K562 (cell line): ENCODE measurements at regions not wholly inside any gene's neighbourhood (a gene's known extent, or its start where the extent isn't known, plus 50 kb on each side); places are given as distances from the start of the nearest gene placed in this dataset.

Source experiments
- ATAC-seq: fragments of 200-7000 bp; cut with Tn5 transposase; 3 replicates; pipeline ENCODE4 v1.9.1; 2020; ENCODE audit warnings: moderate library complexity
- BruUV-seq: library from RNA; stranded (reverse); fragments of 400-500 nt; replicated peaks from 2 replicates; lab custom pipeline; 2021; lab: Mats Ljungman, UMichigan
- CTCF ChIA-PET: fragments of 300-600 bp; formaldehyde crosslinking; extraction: SDS; loops from one replicate; lab custom pipeline; 2021; ENCODE audit warnings: low intra/inter-chr PET ratio; lab: Yijun Ruan, JAX
- POLR2A ChIA-PET: fragments of 300-600, 350-650 bp; sonication (Branson Sonifier 250); formaldehyde crosslinking; extraction: SDS; loops from one replicate; lab custom pipeline; 2021; ENCODE audit warnings: antibody characterized with exemption, inconsistent platforms; lab: Yijun Ruan, JAX
- DNase-seq, 4 experiments: peaks; one replicate each; pipeline versions ENCODE4 v3.0.0 to v3.0.0-alpha.2; 2011 to 2018; ENCODE audit warnings: low spot score in 3 of 4, mixed read lengths in 3 of 4; ENCODE audit errors: extremely low read depth in 1 of 4
- FAIRE-seq: peaks from 2 replicates; lab custom pipeline; 2011; peaks lifted over from hg19 to GRCh38; lab: Jason Lieb, UNC
- H2AFZ ChIP-seq: 2 replicates; pipeline ENCODE4 v1.6.0; 2011; ENCODE audit warnings: low read depth, low read length, control low read depth, inconsistent platforms
- H3K27ac ChIP-seq: fragments of 200-600 bp; 3 replicates; pipeline ENCODE4 v1.8.0; 2011; ENCODE audit warnings: low read depth, mild to moderate bottlenecking, control low read depth, inconsistent platforms, low read length, moderate library complexity, mixed read lengths; ENCODE audit errors: extremely low read depth
- H3K27me3 ChIP-seq, 2 experiments: fragments of 300-600 bp in 1 of 2; 2 replicates in 1 of 2; 3 replicates in 1 of 2; pipeline versions ENCODE4 v1.6.0 to v1.8.0; 2011; ENCODE audit warnings: inconsistent platforms in 2 of 2, low read length in 2 of 2, mild to moderate bottlenecking in 1 of 2, mixed read lengths in 1 of 2, moderate library complexity in 1 of 2; ENCODE audit not compliant: control insufficient read depth in 2 of 2, insufficient read depth in 2 of 2
- H3K36me3 ChIP-seq: fragments of 300-600 bp; 3 replicates; pipeline ENCODE4 v1.8.0; 2011; ENCODE audit warnings: mild to moderate bottlenecking, low read length, inconsistent platforms; ENCODE audit not compliant: control insufficient read depth, insufficient read depth
- H3K4me1 ChIP-seq, 2 experiments: fragments of 200-600 bp in 1 of 2; replicated peaks in 1 of 2; 2 replicates in 1 of 2; 3 replicates in 1 of 2; pipeline versions ENCODE4 v1.5.1 to v1.8.0; 2011; ENCODE audit warnings: inconsistent platforms in 2 of 2, low read length in 2 of 2, mild to moderate bottlenecking in 1 of 2, mixed read lengths in 1 of 2, moderate library complexity in 1 of 2; ENCODE audit not compliant: control insufficient read depth in 2 of 2, insufficient read depth in 2 of 2
- H3K4me2 ChIP-seq: 2 replicates; pipeline ENCODE4 v1.6.1; 2011; ENCODE audit warnings: low read length, control low read depth, inconsistent platforms, mixed read lengths; ENCODE audit not compliant: insufficient read depth
- H3K4me3 ChIP-seq: fragments of 200-600 bp; sonication (generic), shearing (Covaris generic); 2 replicates; pipeline ENCODE4 v1.5.1; 2016; ENCODE audit warnings: control low read depth, inconsistent platforms
- H3K79me2 ChIP-seq: fragments of 200-600 bp; 3 replicates; pipeline ENCODE4 v1.8.0; 2011; ENCODE audit warnings: low read length, inconsistent platforms; ENCODE audit not compliant: control insufficient read depth, insufficient read depth
- H3K9ac ChIP-seq, 2 experiments: 2 replicates each; pipeline versions ENCODE4 v1.6.0 to v1.6.1; 2011; ENCODE audit warnings: low read depth in 2 of 2, low read length in 2 of 2, control low read depth in 1 of 2, inconsistent platforms in 1 of 2, mild to moderate bottlenecking in 1 of 2, mixed read lengths in 1 of 2; ENCODE audit not compliant: insufficient read depth in 1 of 2
- H3K9me1 ChIP-seq: one replicate; pipeline ENCODE4 v1.6.0; 2011; ENCODE audit warnings: inconsistent platforms, mild to moderate bottlenecking, low read length, moderate library complexity; ENCODE audit not compliant: control insufficient read depth, insufficient read depth
- H3K9me3 ChIP-seq: replicated peaks from 2 replicates; pipeline ENCODE4 v1.5.1; 2011; ENCODE audit warnings: low read depth, low read length, inconsistent platforms; ENCODE audit not compliant: control insufficient read depth, insufficient read depth
- H4K20me1 ChIP-seq: replicated peaks from 2 replicates; pipeline ENCODE4 v1.6.1; 2011; ENCODE audit warnings: low read length, inconsistent platforms, mixed read lengths; ENCODE audit not compliant: control insufficient read depth, insufficient read depth
- CC2D1A ChIP-seq: fragments of 450-650 bp; IDR thresholded peaks from 2 replicates; pipeline ENCODE4 v1.6.1; 2017; ENCODE audit warnings: mild to moderate bottlenecking
- GATA2 ChIP-seq: sonication (generic); formaldehyde crosslinking; IDR thresholded peaks from 2 replicates; pipeline ENCODE4 v1.4.0; 2020; ENCODE audit warnings: mild to moderate bottlenecking, missing genetic modification reagents
- HNRNPH1 ChIP-seq: fragments of 200-400 bp; formaldehyde crosslinking; optimal IDR thresholded peaks from 2 replicates; pipeline ENCODE3; 2017; ENCODE audit warnings: low read depth, mild to moderate bottlenecking, low read length, moderate library complexity
- HNRNPUL1 ChIP-seq: fragments of 200-400 bp; formaldehyde crosslinking; IDR thresholded peaks from 2 replicates; pipeline ENCODE4 v1.6.1; 2017; ENCODE audit warnings: low read length
- MLLT1 ChIP-seq, 2 experiments: fragments of 450-650 bp; IDR thresholded peaks; 2 replicates each; pipeline ENCODE4 v1.6.1; 2016
- MYNN ChIP-seq, 2 experiments: sonication (generic); formaldehyde crosslinking in 1 of 2; IDR thresholded peaks; 2 replicates each; pipeline versions ENCODE4 v1.5.0 to v1.6.1; 2016 to 2020; ENCODE audit warnings: antibody characterized with exemption in 1 of 2, missing genetic modification reagents in 1 of 2
- NFIC ChIP-seq: fragments of 450-650 bp; IDR thresholded peaks from 2 replicates; pipeline ENCODE4 v1.6.1; 2017; ENCODE audit warnings: mild to moderate bottlenecking, inconsistent platforms
- PML ChIP-seq: IDR thresholded peaks from 2 replicates; pipeline ENCODE4 v1.6.1; 2012; ENCODE audit warnings: low read length, inconsistent platforms
- POLR2AphosphoS2 ChIP-seq: IDR thresholded peaks from 2 replicates; pipeline ENCODE4 v1.6.1; 2012; ENCODE audit warnings: low read length, improper control_type of control experiment
- SMAD1 ChIP-seq: fragments of 150-350 bp; IDR thresholded peaks from 2 replicates; pipeline ENCODE4 v1.6.1; 2014; ENCODE audit warnings: low read length, low read depth; ENCODE audit not compliant: partially characterized antibody
- TBL1XR1 ChIP-seq, 2 experiments: IDR thresholded peaks; 2 replicates each; pipeline ENCODE4 v1.6.1; 2012; ENCODE audit warnings: improper control_type of control experiment in 2 of 2, low read length in 2 of 2, mild to moderate bottlenecking in 1 of 2
- THRB ChIP-seq: fragments of 450-650 bp; formaldehyde crosslinking; conservative IDR thresholded peaks from 2 replicates; pipeline ENCODE4 v1.4.0; 2022; ENCODE audit warnings: mild to moderate bottlenecking, missing genetic modification characterization
- UBTF ChIP-seq, 2 experiments: IDR thresholded peaks; 2 replicates each; pipeline ENCODE4 v1.6.1; 2012; ENCODE audit warnings: improper control_type of control experiment in 2 of 2, low read depth in 2 of 2, low read length in 2 of 2, borderline replicate concordance in 1 of 2
- ZNF197 ChIP-seq: fragments of 200-800 bp; sonication (Bioruptor generic); IDR thresholded peaks from 2 replicates; pipeline ENCODE4 v1.6.1; 2016; ENCODE audit warnings: low read depth, missing genetic modification characterization, missing compliant biosample characterization
- ZNF316 ChIP-seq: fragments of 450-650 bp; IDR thresholded peaks from 2 replicates; pipeline ENCODE4 v1.6.1; 2016
- WGBS: fragments of 100-300 bp; shearing (Covaris generic); methylation state at CpG from one replicate; pipeline ENCODE4 v1.1.6; 2016; ENCODE audit warnings: low coverage, mixed read lengths; ENCODE audit not compliant: insufficient coverage; ENCODE audit errors: missing lambda C conversion rate; 5-methylcytosine and 5-hydroxymethylcytosine counted together
- in situ Hi-C: fragments of 300-500 bp; cut with MboI; formaldehyde crosslinking; loops from 4 replicates; pipeline ENCODE4 v1.15.0; 2018; ENCODE audit warnings: inconsistent platforms, mixed read lengths
- intact Hi-C: fragments of 100-400 bp; cut with micrococcal nuclease; formaldehyde crosslinking; loops from 2 replicates; pipeline ENCODE4 v1.14.2; 2022
- TF ChIP-seq, protein P1 (sequence below): sonication (generic); formaldehyde crosslinking; IDR thresholded peaks from 2 replicates; pipeline ENCODE4 v1.9.0; 2022; ENCODE audit warnings: mild to moderate bottlenecking, missing genetic modification reagents

DNA sequence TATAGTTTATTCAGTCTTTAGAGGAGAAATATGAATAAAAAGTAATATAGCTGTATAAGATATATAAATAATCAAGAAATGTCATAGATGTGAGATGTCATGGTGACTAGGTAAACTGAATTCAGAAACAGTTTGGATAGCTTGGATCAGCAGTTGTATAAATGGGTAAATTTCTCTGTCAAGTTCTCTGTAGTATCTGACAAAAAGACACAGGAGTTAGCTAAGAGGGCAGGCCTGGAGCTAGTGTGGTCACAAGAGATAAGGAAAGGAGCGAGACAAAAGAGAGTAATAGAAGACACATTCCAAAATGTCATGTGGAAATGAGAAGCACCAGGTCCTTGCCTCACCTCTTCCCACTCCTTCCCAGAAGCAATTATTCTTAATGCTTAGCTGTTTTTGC lies 349.0 kb downstream of the LMO7 start:
- Histone ChIP-seq H3K36me3 (no peaks in the 10 kb centered on the region), H3K27ac (peak overlapping the region; percentile 80), H4K20me1 (no peaks in the 10 kb centered on the region), H3K79me2 (no peaks in the 10 kb centered on the region), H2AFZ (peak overlapping the region; percentile 77; the same call in 1 of the 2 replicates), H3K4me2 (no peak overlapping the region), H3K9me3 (no peaks in the 10 kb centered on the region; the same call in 1 of the 2 replicates), H3K4me3 (no peak overlapping the region), H3K9me1 (no peaks in the 10 kb centered on the region), H3K9ac (peak overlapping the region in 1 of 2 experiments; percentile 62; a peak in 2 of 4 replicates), H3K4me1 (peaks cover 0 to 13% of the 10 kb centered on the region in 2 experiments; a peak in 2 of 5 replicates), H3K27me3 (no peaks in the 10 kb centered on the region)
- in situ Hi-C loops (no loop called here), intact Hi-C loops (loop anchor here (5.0 kb wide), 1 partner anchor 38 kb away; no protein-coding TSS in a partner anchor)
- FAIRE-seq (peak; percentile 84), DNase-seq (peak; percentile 37 to 81 (median 58)), ATAC-seq (peak; percentile 98)
- ChIA-PET CTCF (no interaction called here), POLR2A (no interaction called here)
- BruUV-seq: no TSS peak
- 0% methylated on average over 1 of the region's 1 CpG for WGBS
- TF ChIP-seq MLLT1 (IDR thresholded peaks at IDR 0.05): 0 out of 4 replicates have a peak, but pooled peaks of 1 of the 2 experiments have one; percentile 31
- no peak for TF ChIP-seq THRB
- no peak for TF ChIP-seq MYNN (IDR thresholded peaks at IDR 0.05)
- no peak for TF ChIP-seq MYNN (CRISPR knock-in tag; IDR thresholded peaks at IDR 0.05)
- 0 out of 4 replicates have a peak, but pooled peaks of 1 of the 2 experiments have one; percentile 31 for TF ChIP-seq TBL1XR1 (IDR thresholded peaks at IDR 0.05; ENCODE audit: low read length in 2 of 2)
- peak; percentile 15; the same call in 1 of the 2 replicates for TF ChIP-seq GATA2 (CRISPR knock-in tag)
- no peak for TF ChIP-seq ZNF197 (CRISPR knock-in tag)
- peak; percentile 55; the same call in 1 of the 2 replicates for TF ChIP-seq CC2D1A
- no peak for TF ChIP-seq SMAD1
- no peak for TF ChIP-seq POLR2AphosphoS2
- TF ChIP-seq HNRNPH1: no peak
- TF ChIP-seq PML: 0 out of 2 replicates have a peak, but pooled peaks have one; percentile 32
- no peak for TF ChIP-seq HNRNPUL1
- peak; percentile 40; the same call in 1 of the 2 replicates for TF ChIP-seq NFIC
- TF ChIP-seq, protein P1, sequence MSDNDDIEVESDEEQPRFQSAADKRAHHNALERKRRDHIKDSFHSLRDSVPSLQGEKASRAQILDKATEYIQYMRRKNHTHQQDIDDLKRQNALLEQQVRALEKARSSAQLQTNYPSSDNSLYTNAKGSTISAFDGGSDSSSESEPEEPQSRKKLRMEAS (CRISPR knock-in tag): no peak
- peak; percentile 71 for TF ChIP-seq ZNF316
- TF ChIP-seq UBTF (IDR thresholded peaks at IDR 0.05; ENCODE audit: borderline replicate concordance in 1 of 2, low read depth in 2 of 2, low read length in 2 of 2): no peak
